Endodermal cell (in vitro differentiated cells): ENCODE measurements at regions not wholly inside any gene's neighbourhood (a gene's known extent, or its start where the extent isn't known, plus 50 kb on each side); places are given as distances from the start of the nearest gene placed in this dataset.

ENCODE experiments used
- DNase-seq: peaks from one replicate; pipeline ENCODE4 v3.0.0-alpha.2; 2017
- H3K27ac ChIP-seq: 2 replicates; pipeline ENCODE4 v1.5.1; 2013; ENCODE audit warnings: mild to moderate bottlenecking, low read depth, low read length, moderate library complexity
- H3K27me3 ChIP-seq: 2 replicates; pipeline ENCODE4 v1.6.1; 2013; ENCODE audit warnings: mild to moderate bottlenecking, low read length, moderate library complexity; ENCODE audit not compliant: insufficient read depth, control insufficient read depth, poor library complexity, severe bottlenecking
- H3K36me3 ChIP-seq: 2 replicates; pipeline ENCODE4 v1.7.0; 2013; ENCODE audit warnings: mild to moderate bottlenecking, low read length, moderate library complexity; ENCODE audit not compliant: control insufficient read depth, insufficient read depth
- H3K4me1 ChIP-seq: one replicate; pipeline ENCODE4 v1.7.0; 2013; ENCODE audit warnings: low read length; ENCODE audit not compliant: control insufficient read depth, insufficient read depth
- H3K4me3 ChIP-seq: 2 replicates; pipeline ENCODE4 v1.5.1; 2013; ENCODE audit warnings: mild to moderate bottlenecking, low read length, moderate library complexity
- H3K9ac ChIP-seq: 2 replicates; pipeline ENCODE4 v1.6.1; 2013; ENCODE audit warnings: mild to moderate bottlenecking, low read length, moderate library complexity; ENCODE audit not compliant: poor library complexity, severe bottlenecking; ENCODE audit errors: extremely low read depth
- H3K9me3 ChIP-seq: 2 replicates; pipeline ENCODE4 v1.6.1; 2013; ENCODE audit warnings: mild to moderate bottlenecking, low read length, moderate library complexity; ENCODE audit not compliant: control insufficient read depth
- H3K27ac Mint-ChIP-seq: 2 replicates; pipeline ENCODE4 v1.8.0; 2020; ENCODE audit warnings: mixed read lengths
- H3K27me3 Mint-ChIP-seq: 2 replicates; pipeline ENCODE4 v1.8.0; 2021; ENCODE audit warnings: mild to moderate bottlenecking, mixed read lengths; ENCODE audit not compliant: insufficient read depth
- H3K36me3 Mint-ChIP-seq: 2 replicates; pipeline ENCODE4 v1.8.0; 2020; ENCODE audit warnings: low read depth, mixed read lengths
- H3K4me1 Mint-ChIP-seq: 2 replicates; pipeline ENCODE4 v1.8.0; 2020; ENCODE audit warnings: mixed read lengths
- H3K4me3 Mint-ChIP-seq: 2 replicates; pipeline ENCODE4 v1.8.0; 2020; ENCODE audit warnings: mild to moderate bottlenecking, moderate library complexity, mixed read lengths
- H3K9me3 Mint-ChIP-seq: 2 replicates; pipeline ENCODE4 v1.8.0; 2020; ENCODE audit warnings: mild to moderate bottlenecking, mixed read lengths
- WGBS, 2 experiments: methylation state at CpG; one replicate each; pipeline versions ENCODE4 v1.1.5 to v1.1.7; 2013; ENCODE audit warnings: missing lambda C conversion rate in 2 of 2, mixed read lengths in 1 of 2; ENCODE audit not compliant: insufficient coverage in 1 of 2, insufficient read length in 1 of 2; 5-methylcytosine and 5-hydroxymethylcytosine counted together
- TF ChIP-seq, protein P1 (sequence below): fragments of 200-600 bp; sonication (generic); conservative IDR thresholded peaks from 2 replicates; pipeline ENCODE4 v1.5.0; 2021; ENCODE audit warnings: antibody characterized with exemption, mild to moderate bottlenecking

DNA sequence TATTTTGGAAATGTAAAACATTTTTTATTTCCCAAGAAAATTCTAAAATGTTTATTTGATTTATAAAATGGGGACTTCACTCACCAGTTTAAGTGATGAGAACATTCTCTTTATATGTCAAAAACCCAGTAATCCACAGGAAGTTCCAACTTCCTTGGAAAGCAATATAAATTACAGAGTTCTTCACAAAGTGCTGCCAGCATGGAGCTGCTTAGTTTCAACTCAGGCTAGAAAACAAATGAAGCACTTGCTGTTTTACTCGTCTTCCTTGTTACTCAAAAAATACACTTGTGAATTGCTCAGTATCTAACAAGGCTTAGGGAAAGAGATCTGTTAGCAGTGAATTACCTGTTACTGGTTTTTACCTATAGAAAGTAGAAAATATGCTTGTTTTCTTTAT, 942.7 kb upstream of the MDGA2 start:
- peaks cover 16% of the 10 kb centered on the region for H3K9me3 Mint-ChIP-seq
- H3K4me3 Mint-ChIP-seq: no peak overlapping the region
- no peaks in the 10 kb centered on the region for H3K36me3 Mint-ChIP-seq
- no peak overlapping the region for H3K4me3 ChIP-seq
- H3K27ac ChIP-seq: no peak overlapping the region
- H3K36me3 ChIP-seq: no peaks in the 10 kb centered on the region
- DNase-seq: no peak
- H3K9me3 ChIP-seq: peaks cover 4% of the 10 kb centered on the region
- H3K4me1 ChIP-seq: peaks cover 6% of the 10 kb centered on the region
- 40 to 76% methylated on average over 1 of the region's 1 CpG for WGBS, 2 experiments
- H3K27ac Mint-ChIP-seq: no peak overlapping the region
- H3K9ac ChIP-seq: no peak overlapping the region
- no peaks in the 10 kb centered on the region for H3K27me3 Mint-ChIP-seq
- TF ChIP-seq, protein P1, sequence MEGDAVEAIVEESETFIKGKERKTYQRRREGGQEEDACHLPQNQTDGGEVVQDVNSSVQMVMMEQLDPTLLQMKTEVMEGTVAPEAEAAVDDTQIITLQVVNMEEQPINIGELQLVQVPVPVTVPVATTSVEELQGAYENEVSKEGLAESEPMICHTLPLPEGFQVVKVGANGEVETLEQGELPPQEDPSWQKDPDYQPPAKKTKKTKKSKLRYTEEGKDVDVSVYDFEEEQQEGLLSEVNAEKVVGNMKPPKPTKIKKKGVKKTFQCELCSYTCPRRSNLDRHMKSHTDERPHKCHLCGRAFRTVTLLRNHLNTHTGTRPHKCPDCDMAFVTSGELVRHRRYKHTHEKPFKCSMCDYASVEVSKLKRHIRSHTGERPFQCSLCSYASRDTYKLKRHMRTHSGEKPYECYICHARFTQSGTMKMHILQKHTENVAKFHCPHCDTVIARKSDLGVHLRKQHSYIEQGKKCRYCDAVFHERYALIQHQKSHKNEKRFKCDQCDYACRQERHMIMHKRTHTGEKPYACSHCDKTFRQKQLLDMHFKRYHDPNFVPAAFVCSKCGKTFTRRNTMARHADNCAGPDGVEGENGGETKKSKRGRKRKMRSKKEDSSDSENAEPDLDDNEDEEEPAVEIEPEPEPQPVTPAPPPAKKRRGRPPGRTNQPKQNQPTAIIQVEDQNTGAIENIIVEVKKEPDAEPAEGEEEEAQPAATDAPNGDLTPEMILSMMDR: no peak
- H3K27me3 ChIP-seq: no peaks in the 10 kb centered on the region
- H3K4me1 Mint-ChIP-seq: peaks cover 15% of the 10 kb centered on the region

DNA sequence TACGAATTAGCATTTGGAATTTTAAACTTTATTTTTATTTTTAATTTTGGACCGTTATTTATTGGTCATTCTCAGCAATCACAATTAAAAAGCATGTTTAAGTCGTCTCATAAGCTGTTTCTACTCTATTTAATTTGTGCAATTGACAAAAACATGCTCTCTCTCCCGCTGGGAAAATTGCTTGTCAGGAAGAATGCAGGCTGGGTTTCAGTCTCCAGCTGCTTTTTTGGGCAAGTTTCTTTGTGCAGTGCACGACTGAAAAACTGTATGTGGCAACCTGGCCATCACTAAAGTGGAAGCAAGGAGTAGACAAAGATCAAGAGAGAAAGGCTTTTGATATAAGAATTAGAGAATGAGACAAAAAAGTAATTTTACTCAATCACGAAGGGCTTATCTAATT, 941.5 kb upstream of the MDGA2 start:
- TF ChIP-seq, protein P1: no peak
- H3K27me3 ChIP-seq: no peaks in the 10 kb centered on the region
- WGBS, 2 experiments: 52 to 87% methylated on average over 3 to 6 of the region's 6 CpGs
- Mint-ChIP-seq H3K4me1 (peaks cover 7% of the 10 kb centered on the region), H3K27ac (no peak overlapping the region), H3K4me3 (no peak overlapping the region), H3K27me3 (no peaks in the 10 kb centered on the region), H3K36me3 (peaks cover under 1% of the 10 kb centered on the region), H3K9me3 (peaks cover 23% of the 10 kb centered on the region)
- peaks cover 11% of the 10 kb centered on the region for H3K9me3 ChIP-seq
- no peak overlapping the region for H3K9ac ChIP-seq
- no peak overlapping the region for H3K27ac ChIP-seq
- no peak overlapping the region for H3K4me3 ChIP-seq
- no peak for DNase-seq
- H3K36me3 ChIP-seq: no peaks in the 10 kb centered on the region
- H3K4me1 ChIP-seq: peaks cover 2% of the 10 kb centered on the region

DNA sequence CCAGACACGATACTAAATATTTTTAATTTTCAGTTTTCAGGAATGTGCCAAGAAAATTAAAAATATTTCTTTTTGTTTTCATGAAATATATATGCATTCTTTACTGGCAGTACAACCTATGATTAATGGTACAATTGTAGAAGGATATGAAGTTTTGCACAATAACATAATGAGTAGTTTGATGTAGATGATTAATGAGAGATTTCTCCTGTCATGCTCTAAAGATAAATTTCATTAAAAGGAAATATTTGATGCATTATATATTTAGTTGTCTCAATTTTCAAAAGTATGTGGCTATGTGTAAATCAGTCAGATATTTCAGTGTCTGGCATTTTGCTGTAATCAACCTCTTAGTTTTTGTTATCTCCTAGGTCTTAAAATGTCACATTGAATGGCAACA, 940.2 kb upstream of the MDGA2 start:
- TF ChIP-seq, protein P1: no peak
- WGBS, 2 experiments: 100% methylated on average over 1 of the region's 1 CpG; no CpG with 5 or more reads in 1 of the 2 experiments
- DNase-seq: no peak
- H3K9ac ChIP-seq: no peak overlapping the region
- no peak overlapping the region for H3K4me3 ChIP-seq
- no peaks in the 10 kb centered on the region for H3K27me3 ChIP-seq
- Mint-ChIP-seq H3K27me3 (no peaks in the 10 kb centered on the region), H3K4me1 (peaks cover 7% of the 10 kb centered on the region), H3K9me3 (peaks cover 35% of the 10 kb centered on the region), H3K4me3 (no peak overlapping the region), H3K36me3 (peaks cover 6% of the 10 kb centered on the region), H3K27ac (no peak overlapping the region)
- no peaks in the 10 kb centered on the region for H3K36me3 ChIP-seq
- peaks cover 2% of the 10 kb centered on the region for H3K4me1 ChIP-seq
- no peak overlapping the region for H3K27ac ChIP-seq
- H3K9me3 ChIP-seq: peaks cover 17% of the 10 kb centered on the region
